Chondrocyte (in vitro differentiated cells): ENCODE measurements at regions not wholly inside any gene's neighbourhood (a gene's known extent, or its start where the extent isn't known, plus 50 kb on each side); places are given as distances from the start of the nearest gene placed in this dataset.
"Not testable (repeated sequence)": the region's sequence is repeated elsewhere in the genome, so short reads cannot be mapped to it uniquely, and the experiment has no call there.

Source experiments
- DNase-seq: peaks from one replicate; pipeline ENCODE4 v3.0.0; 2021; ENCODE audit warnings: mixed read lengths, low spot score
- H3K27ac Mint-ChIP-seq: one replicate; pipeline ENCODE4 v1.8.0; 2021; ENCODE audit warnings: mild to moderate bottlenecking, moderate library complexity, mixed read lengths; ENCODE audit not compliant: unreplicated experiment
- H3K27me3 Mint-ChIP-seq: 2 replicates; pipeline ENCODE4 v1.8.0; 2021; ENCODE audit warnings: low read depth, mixed read lengths
- H3K36me3 Mint-ChIP-seq: 2 replicates; pipeline ENCODE4 v1.8.0; 2021; ENCODE audit warnings: low read depth, mixed read lengths
- H3K4me1 Mint-ChIP-seq: 2 replicates; pipeline ENCODE4 v1.8.0; 2021; ENCODE audit warnings: low read depth, mild to moderate bottlenecking, mixed read lengths
- H3K4me3 Mint-ChIP-seq: one replicate; pipeline ENCODE4 v1.8.0; 2021; ENCODE audit warnings: mild to moderate bottlenecking, moderate library complexity, mixed read lengths; ENCODE audit not compliant: unreplicated experiment
- H3K9me3 Mint-ChIP-seq: 2 replicates; pipeline ENCODE4 v1.8.0; 2021; ENCODE audit warnings: low read depth, mixed read lengths
- CTCF ChIP-seq: fragments of 200-600 bp; sonication (generic); IDR thresholded peaks from 2 replicates; pipeline ENCODE4 v1.5.0; 2021; ENCODE audit warnings: antibody characterized with exemption, mild to moderate bottlenecking, moderate library complexity

- H3K36me3 Mint-ChIP-seq, result no peaks in the 10 kb centered on the region
- no peaks in the 10 kb centered on the region for H3K27me3 Mint-ChIP-seq
- no peaks in the 10 kb centered on the region for H3K9me3 Mint-ChIP-seq
- H3K4me1 Mint-ChIP-seq, result peaks cover 9% of the 10 kb centered on the region
- TF ChIP-seq CTCF, result no peak
- DNase-seq, result no peak
- no peak overlapping the region for H3K27ac Mint-ChIP-seq
- no peak overlapping the region for H3K4me3 Mint-ChIP-seq
These were observed 226.4 kb upstream of the SERP2 start for GRCh38 chr13:44147233-44147632.

- Mint-ChIP-seq H3K27ac (no peak overlapping the region), H3K9me3 (no peaks in the 10 kb centered on the region), H3K4me1 (peaks cover 5% of the 10 kb centered on the region), H3K27me3 (no peaks in the 10 kb centered on the region), H3K4me3 (no peak overlapping the region), H3K36me3 (no peaks in the 10 kb centered on the region)
- DNase-seq, result no peak
- no peak for TF ChIP-seq CTCF
These were observed 226.0 kb upstream of the SERP2 start for GRCh38 chr13:44147648-44148047.

- no peak overlapping the region for H3K4me3 Mint-ChIP-seq
- H3K36me3 Mint-ChIP-seq, result no peaks in the 10 kb centered on the region
- DNase-seq, result no peak
- no peaks in the 10 kb centered on the region for H3K27me3 Mint-ChIP-seq
- no peak for TF ChIP-seq CTCF
- no peaks in the 10 kb centered on the region for H3K9me3 Mint-ChIP-seq
- peaks cover under 1% of the 10 kb centered on the region for H3K4me1 Mint-ChIP-seq
- no peak overlapping the region for H3K27ac Mint-ChIP-seq
These were observed 225.3 kb upstream of the SERP2 start for GRCh38 chr13:44148159-44148914.

GRCh38 chr13:44149231-44149630, 224.4 kb upstream of the SERP2 start:
- not testable (repeated sequence) for H3K4me3 Mint-ChIP-seq, H3K9me3 Mint-ChIP-seq, H3K36me3 Mint-ChIP-seq, DNase-seq, H3K4me1 Mint-ChIP-seq, H3K27me3 Mint-ChIP-seq, H3K27ac Mint-ChIP-seq

GRCh38 chr13:44149821-44150220, 223.8 kb upstream of the SERP2 start:
- Mint-ChIP-seq H3K9me3 (no peaks in the 10 kb centered on the region), H3K36me3 (no peaks in the 10 kb centered on the region), H3K4me3 (no peak overlapping the region), H3K27ac (no peak overlapping the region), H3K27me3 (no peaks in the 10 kb centered on the region), H3K4me1 (no peaks in the 10 kb centered on the region)
- no peak for DNase-seq
- TF ChIP-seq CTCF, result no peak

- Mint-ChIP-seq H3K27me3 (no peaks in the 10 kb centered on the region), H3K9me3 (no peaks in the 10 kb centered on the region), H3K27ac (no peak overlapping the region), H3K4me3 (no peak overlapping the region), H3K36me3 (no peaks in the 10 kb centered on the region), H3K4me1 (peaks cover 10% of the 10 kb centered on the region)
- no peak for TF ChIP-seq CTCF
- no peak for DNase-seq
These were observed 222.2 kb upstream of the SERP2 start for GRCh38 chr13:44151474-44151873.
